GM23338 (cell line): ENCODE measurements at regions not wholly inside any gene's neighbourhood (a gene's known extent, or its start where the extent isn't known, plus 50 kb on each side); places are given as distances from the start of the nearest gene placed in this dataset.

Experiments
- ATAC-seq: fragments of 200-7000 bp; cut with Tn5 transposase; 3 replicates; pipeline ENCODE4 v1.9.1; 2020
- DNase-seq: peaks from one replicate; pipeline ENCODE4 v3.0.0-alpha.2; 2015; ENCODE audit warnings: low spot score
- H2AFZ ChIP-seq: fragments of 200-600 bp; sonication (generic); 2 replicates; pipeline ENCODE4 v1.8.0; 2016; ENCODE audit warnings: antibody characterized with exemption, mild to moderate bottlenecking, moderate library complexity
- H3F3A ChIP-seq: fragments of 200-600 bp; sonication (generic); replicated peaks from 2 replicates; pipeline ENCODE4 v1.8.0; 2017; ENCODE audit warnings: antibody characterized with exemption, mixed run types, low read depth
- H3K27ac ChIP-seq: fragments of 200-600 bp; sonication (generic); 2 replicates; pipeline ENCODE4 v1.6.1; 2016; ENCODE audit warnings: low read depth
- H3K27me3 ChIP-seq: fragments of 200-600 bp; sonication (generic); 2 replicates; pipeline ENCODE4 v1.8.0; 2016; ENCODE audit warnings: mild to moderate bottlenecking, mixed run types, moderate library complexity; ENCODE audit not compliant: insufficient read depth
- H3K36me3 ChIP-seq: fragments of 200-600 bp; sonication (generic); 2 replicates; pipeline ENCODE4 v1.8.0; 2016; ENCODE audit warnings: mild to moderate bottlenecking; ENCODE audit not compliant: insufficient read depth
- H3K4me1 ChIP-seq: fragments of 200-600 bp; sonication (generic); 2 replicates; pipeline ENCODE4 v1.8.0; 2016; ENCODE audit warnings: mild to moderate bottlenecking, moderate library complexity; ENCODE audit not compliant: insufficient read depth
- H3K4me2 ChIP-seq: fragments of 200-600 bp; sonication (generic); 2 replicates; pipeline ENCODE4 v1.7.1; 2017; ENCODE audit warnings: mixed run types
- H3K4me3 ChIP-seq: fragments of 200-600 bp; sonication (generic); 2 replicates; pipeline ENCODE4 v1.6.1; 2016; ENCODE audit warnings: mixed run types
- H3K79me2 ChIP-seq: fragments of 200-600 bp; sonication (generic); replicated peaks from 2 replicates; pipeline ENCODE4 v1.8.0; 2017; ENCODE audit warnings: mild to moderate bottlenecking; ENCODE audit not compliant: insufficient read depth
- H3K9me2 ChIP-seq: fragments of 200-600 bp; sonication (generic); 2 replicates; pipeline ENCODE4 v1.8.0; 2017; ENCODE audit not compliant: insufficient read depth
- H4K20me1 ChIP-seq: fragments of 200-600 bp; sonication (generic); replicated peaks from 2 replicates; pipeline ENCODE4 v1.8.0; 2017; ENCODE audit warnings: mild to moderate bottlenecking; ENCODE audit not compliant: insufficient read depth
- H3K27ac Mint-ChIP-seq: 2 replicates; pipeline ENCODE4 v1.8.0; 2020; ENCODE audit warnings: inconsistent platforms, mild to moderate bottlenecking, moderate library complexity, mixed read lengths
- H3K27me3 Mint-ChIP-seq: 3 replicates; pipeline ENCODE4 v1.8.0; 2022; ENCODE audit warnings: low read depth, mild to moderate bottlenecking, moderate library complexity, mixed read lengths, inconsistent platforms; ENCODE audit not compliant: insufficient read depth, poor library complexity
- H3K36me3 Mint-ChIP-seq: 3 replicates; pipeline ENCODE4 v1.8.0; 2021; ENCODE audit warnings: low read depth, mild to moderate bottlenecking, inconsistent platforms, moderate library complexity, mixed read lengths
- H3K4me1 Mint-ChIP-seq: 3 replicates; pipeline ENCODE4 v1.8.0; 2020; ENCODE audit warnings: mild to moderate bottlenecking, inconsistent platforms, mixed read lengths
- H3K4me3 Mint-ChIP-seq: 3 replicates; pipeline ENCODE4 v1.8.0; 2021; ENCODE audit warnings: moderate library complexity, mild to moderate bottlenecking, inconsistent platforms, mixed read lengths
- H3K9me3 Mint-ChIP-seq: 3 replicates; pipeline ENCODE4 v1.8.0; 2020; ENCODE audit warnings: moderate library complexity, mild to moderate bottlenecking, inconsistent platforms, mixed read lengths
- CREB1 ChIP-seq: fragments of 250-450 bp; sonication (Bioruptor Pico); IDR thresholded peaks from 2 replicates; pipeline ENCODE4 v1.5.0; 2020; ENCODE audit warnings: low read depth, mild to moderate bottlenecking, moderate library complexity
- EZH2 ChIP-seq: fragments of 200-600 bp; sonication (generic); IDR thresholded peaks from one replicate; pipeline ENCODE4 v1.8.0; 2017; ENCODE audit warnings: antibody characterized with exemption, mild to moderate bottlenecking, low read depth; ENCODE audit not compliant: unreplicated experiment
- EZH2phosphoT487 ChIP-seq: fragments of 200-600 bp; sonication (generic); IDR thresholded peaks from one replicate; pipeline ENCODE4 v1.8.1; 2018; ENCODE audit warnings: antibody characterized with exemption; ENCODE audit not compliant: unreplicated experiment
- JUNB ChIP-seq: IDR thresholded peaks from one replicate; pipeline ENCODE4 v1.6.1; 2016; ENCODE audit warnings: antibody characterized with exemption; ENCODE audit not compliant: unreplicated experiment
- NANOG ChIP-seq: IDR thresholded peaks from 2 replicates; pipeline ENCODE4 v1.6.1; 2016; ENCODE audit warnings: antibody characterized with exemption, borderline replicate concordance
- POLR2AphosphoS5 ChIP-seq: IDR thresholded peaks from 2 replicates; pipeline ENCODE4 v1.6.1; 2016; ENCODE audit warnings: antibody characterized with exemption, low read depth
- STAT1 ChIP-seq: IDR thresholded peaks from one replicate; pipeline ENCODE4 v1.6.1; 2016; ENCODE audit warnings: antibody characterized with exemption; ENCODE audit not compliant: unreplicated experiment
- ZNF114 ChIP-seq: fragments of 250-450 bp; sonication (Bioruptor Pico); IDR thresholded peaks from 2 replicates; pipeline ENCODE4 v1.5.0; 2020; ENCODE audit warnings: mild to moderate bottlenecking, moderate library complexity
- ZNF331 ChIP-seq: fragments of 250-450 bp; sonication (Bioruptor Pico); IDR thresholded peaks from 2 replicates; pipeline ENCODE4 v1.5.0; 2020; ENCODE audit warnings: low read depth, mild to moderate bottlenecking, moderate library complexity
- TF ChIP-seq, protein P1 (sequence below): IDR thresholded peaks from 2 replicates; pipeline ENCODE4 v1.6.1; 2016; ENCODE audit warnings: antibody characterized with exemption
- TF ChIP-seq, protein P2 (sequence below): fragments of 250-450 bp; sonication (Bioruptor Pico); IDR thresholded peaks from 2 replicates; pipeline ENCODE4 v1.5.0; 2020; ENCODE audit warnings: mild to moderate bottlenecking, moderate library complexity
- TF ChIP-seq, protein P3 (sequence below): IDR thresholded peaks from one replicate; pipeline ENCODE4 v1.6.1; 2018; ENCODE audit warnings: antibody characterized with exemption; ENCODE audit not compliant: unreplicated experiment
- TF ChIP-seq, protein P4 (sequence below), 2 experiments: fragments of 200-600 bp in 1 of 2; sonication (generic) in 1 of 2; conservative IDR thresholded peaks; 2 replicates each; pipeline versions ENCODE4 v1.5.1 to v1.6.1; 2016 to 2017; ENCODE audit warnings: antibody characterized with exemption in 2 of 2, low read depth in 2 of 2, mild to moderate bottlenecking in 2 of 2, moderate library complexity in 1 of 2

DNA sequence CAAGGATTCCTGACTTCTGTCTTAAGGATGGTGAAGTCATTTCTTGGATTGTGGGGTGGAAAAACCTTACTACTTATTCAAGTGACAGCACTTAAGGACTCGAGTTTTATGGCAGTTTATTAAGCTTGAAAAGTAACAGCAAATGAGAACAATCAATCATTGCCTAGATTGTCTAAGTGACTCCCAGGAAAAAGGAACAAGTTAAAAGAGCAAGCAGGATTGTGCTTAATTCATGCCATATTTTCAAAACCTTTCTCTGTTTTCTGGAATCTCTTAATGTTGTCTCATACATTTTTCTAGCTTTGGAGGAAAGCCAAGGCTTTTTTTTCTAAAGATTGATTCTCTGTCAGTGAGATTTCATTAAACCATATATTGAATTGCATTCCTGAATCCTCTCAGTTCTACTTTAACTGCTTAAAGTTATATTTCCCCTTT lies 236.2 kb upstream of the HTR2A start:
- H3K4me1 ChIP-seq = peaks cover 14% of the 10 kb centered on the region; the same call in 1 of the 2 replicates
- no peak overlapping the region for H3K27ac Mint-ChIP-seq
- H3K4me1 Mint-ChIP-seq = peaks cover 12% of the 10 kb centered on the region

More for the DNA sequence above, 236.2 kb upstream of the HTR2A start:
- Mint-ChIP-seq H3K36me3 (no peaks in the 10 kb centered on the region), H3K9me3 (no peaks in the 10 kb centered on the region), H3K27me3 (peaks cover 4% of the 10 kb centered on the region), H3K4me3 (no peak overlapping the region)
- H3F3A ChIP-seq = no peaks in the 10 kb centered on the region
- no peaks in the 10 kb centered on the region for H3K36me3 ChIP-seq
- H3K4me2 ChIP-seq = no peak overlapping the region
- TF ChIP-seq, protein P1, sequence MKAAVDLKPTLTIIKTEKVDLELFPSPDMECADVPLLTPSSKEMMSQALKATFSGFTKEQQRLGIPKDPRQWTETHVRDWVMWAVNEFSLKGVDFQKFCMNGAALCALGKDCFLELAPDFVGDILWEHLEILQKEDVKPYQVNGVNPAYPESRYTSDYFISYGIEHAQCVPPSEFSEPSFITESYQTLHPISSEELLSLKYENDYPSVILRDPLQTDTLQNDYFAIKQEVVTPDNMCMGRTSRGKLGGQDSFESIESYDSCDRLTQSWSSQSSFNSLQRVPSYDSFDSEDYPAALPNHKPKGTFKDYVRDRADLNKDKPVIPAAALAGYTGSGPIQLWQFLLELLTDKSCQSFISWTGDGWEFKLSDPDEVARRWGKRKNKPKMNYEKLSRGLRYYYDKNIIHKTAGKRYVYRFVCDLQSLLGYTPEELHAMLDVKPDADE = no peak
- TF ChIP-seq, protein P2, sequence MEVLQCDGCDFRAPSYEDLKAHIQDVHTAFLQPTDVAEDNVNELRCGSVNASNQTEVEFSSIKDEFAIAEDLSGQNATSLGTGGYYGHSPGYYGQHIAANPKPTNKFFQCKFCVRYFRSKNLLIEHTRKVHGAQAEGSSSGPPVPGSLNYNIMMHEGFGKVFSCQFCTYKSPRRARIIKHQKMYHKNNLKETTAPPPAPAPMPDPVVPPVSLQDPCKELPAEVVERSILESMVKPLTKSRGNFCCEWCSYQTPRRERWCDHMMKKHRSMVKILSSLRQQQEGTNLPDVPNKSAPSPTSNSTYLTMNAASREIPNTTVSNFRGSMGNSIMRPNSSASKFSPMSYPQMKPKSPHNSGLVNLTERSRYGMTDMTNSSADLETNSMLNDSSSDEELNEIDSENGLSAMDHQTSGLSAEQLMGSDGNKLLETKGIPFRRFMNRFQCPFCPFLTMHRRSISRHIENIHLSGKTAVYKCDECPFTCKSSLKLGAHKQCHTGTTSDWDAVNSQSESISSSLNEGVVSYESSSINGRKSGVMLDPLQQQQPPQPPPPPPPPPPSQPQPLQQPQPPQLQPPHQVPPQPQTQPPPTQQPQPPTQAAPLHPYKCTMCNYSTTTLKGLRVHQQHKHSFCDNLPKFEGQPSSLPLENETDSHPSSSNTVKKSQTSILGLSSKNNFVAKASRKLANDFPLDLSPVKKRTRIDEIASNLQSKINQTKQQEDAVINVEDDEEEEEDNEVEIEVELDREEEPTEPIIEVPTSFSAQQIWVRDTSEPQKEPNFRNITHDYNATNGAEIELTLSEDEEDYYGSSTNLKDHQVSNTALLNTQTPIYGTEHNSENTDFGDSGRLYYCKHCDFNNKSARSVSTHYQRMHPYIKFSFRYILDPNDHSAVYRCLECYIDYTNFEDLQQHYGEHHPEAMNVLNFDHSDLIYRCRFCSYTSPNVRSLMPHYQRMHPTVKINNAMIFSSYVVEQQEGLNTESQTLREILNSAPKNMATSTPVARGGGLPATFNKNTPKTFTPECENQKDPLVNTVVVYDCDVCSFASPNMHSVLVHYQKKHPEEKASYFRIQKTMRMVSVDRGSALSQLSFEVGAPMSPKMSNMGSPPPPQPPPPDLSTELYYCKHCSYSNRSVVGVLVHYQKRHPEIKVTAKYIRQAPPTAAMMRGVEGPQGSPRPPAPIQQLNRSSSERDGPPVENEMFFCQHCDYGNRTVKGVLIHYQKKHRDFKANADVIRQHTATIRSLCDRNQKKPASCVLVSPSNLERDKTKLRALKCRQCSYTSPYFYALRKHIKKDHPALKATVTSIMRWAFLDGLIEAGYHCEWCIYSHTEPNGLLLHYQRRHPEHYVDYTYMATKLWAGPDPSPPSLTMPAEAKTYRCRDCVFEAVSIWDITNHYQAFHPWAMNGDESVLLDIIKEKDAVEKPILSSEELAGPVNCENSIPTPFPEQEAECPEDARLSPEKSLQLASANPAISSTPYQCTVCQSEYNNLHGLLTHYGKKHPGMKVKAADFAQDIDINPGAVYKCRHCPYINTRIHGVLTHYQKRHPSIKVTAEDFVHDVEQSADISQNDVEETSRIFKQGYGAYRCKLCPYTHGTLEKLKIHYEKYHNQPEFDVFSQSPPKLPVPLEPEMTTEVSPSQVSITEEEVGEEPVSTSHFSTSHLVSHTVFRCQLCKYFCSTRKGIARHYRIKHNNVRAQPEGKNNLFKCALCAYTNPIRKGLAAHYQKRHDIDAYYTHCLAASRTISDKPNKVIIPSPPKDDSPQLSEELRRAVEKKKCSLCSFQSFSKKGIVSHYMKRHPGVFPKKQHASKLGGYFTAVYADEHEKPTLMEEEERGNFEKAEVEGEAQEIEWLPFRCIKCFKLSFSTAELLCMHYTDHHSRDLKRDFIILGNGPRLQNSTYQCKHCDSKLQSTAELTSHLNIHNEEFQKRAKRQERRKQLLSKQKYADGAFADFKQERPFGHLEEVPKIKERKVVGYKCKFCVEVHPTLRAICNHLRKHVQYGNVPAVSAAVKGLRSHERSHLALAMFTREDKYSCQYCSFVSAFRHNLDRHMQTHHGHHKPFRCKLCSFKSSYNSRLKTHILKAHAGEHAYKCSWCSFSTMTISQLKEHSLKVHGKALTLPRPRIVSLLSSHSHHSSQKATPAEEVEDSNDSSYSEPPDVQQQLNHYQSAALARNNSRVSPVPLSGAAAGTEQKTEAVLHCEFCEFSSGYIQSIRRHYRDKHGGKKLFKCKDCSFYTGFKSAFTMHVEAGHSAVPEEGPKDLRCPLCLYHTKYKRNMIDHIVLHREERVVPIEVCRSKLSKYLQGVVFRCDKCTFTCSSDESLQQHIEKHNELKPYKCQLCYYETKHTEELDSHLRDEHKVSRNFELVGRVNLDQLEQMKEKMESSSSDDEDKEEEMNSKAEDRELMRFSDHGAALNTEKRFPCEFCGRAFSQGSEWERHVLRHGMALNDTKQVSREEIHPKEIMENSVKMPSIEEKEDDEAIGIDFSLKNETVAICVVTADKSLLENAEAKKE (CRISPR knock-in tag) = no peak
- TF ChIP-seq ZNF114 (CRISPR knock-in tag) (no peak), CREB1 (no peak), STAT1 (no peak), EZH2phosphoT487 (no peak), POLR2AphosphoS5 (no peak), JUNB (no peak), EZH2 (no peak), NANOG (no peak), ZNF331 (CRISPR knock-in tag) (no peak)
- TF ChIP-seq, protein P3, sequence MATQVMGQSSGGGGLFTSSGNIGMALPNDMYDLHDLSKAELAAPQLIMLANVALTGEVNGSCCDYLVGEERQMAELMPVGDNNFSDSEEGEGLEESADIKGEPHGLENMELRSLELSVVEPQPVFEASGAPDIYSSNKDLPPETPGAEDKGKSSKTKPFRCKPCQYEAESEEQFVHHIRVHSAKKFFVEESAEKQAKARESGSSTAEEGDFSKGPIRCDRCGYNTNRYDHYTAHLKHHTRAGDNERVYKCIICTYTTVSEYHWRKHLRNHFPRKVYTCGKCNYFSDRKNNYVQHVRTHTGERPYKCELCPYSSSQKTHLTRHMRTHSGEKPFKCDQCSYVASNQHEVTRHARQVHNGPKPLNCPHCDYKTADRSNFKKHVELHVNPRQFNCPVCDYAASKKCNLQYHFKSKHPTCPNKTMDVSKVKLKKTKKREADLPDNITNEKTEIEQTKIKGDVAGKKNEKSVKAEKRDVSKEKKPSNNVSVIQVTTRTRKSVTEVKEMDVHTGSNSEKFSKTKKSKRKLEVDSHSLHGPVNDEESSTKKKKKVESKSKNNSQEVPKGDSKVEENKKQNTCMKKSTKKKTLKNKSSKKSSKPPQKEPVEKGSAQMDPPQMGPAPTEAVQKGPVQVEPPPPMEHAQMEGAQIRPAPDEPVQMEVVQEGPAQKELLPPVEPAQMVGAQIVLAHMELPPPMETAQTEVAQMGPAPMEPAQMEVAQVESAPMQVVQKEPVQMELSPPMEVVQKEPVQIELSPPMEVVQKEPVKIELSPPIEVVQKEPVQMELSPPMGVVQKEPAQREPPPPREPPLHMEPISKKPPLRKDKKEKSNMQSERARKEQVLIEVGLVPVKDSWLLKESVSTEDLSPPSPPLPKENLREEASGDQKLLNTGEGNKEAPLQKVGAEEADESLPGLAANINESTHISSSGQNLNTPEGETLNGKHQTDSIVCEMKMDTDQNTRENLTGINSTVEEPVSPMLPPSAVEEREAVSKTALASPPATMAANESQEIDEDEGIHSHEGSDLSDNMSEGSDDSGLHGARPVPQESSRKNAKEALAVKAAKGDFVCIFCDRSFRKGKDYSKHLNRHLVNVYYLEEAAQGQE = no peak
- TF ChIP-seq, protein P4, sequence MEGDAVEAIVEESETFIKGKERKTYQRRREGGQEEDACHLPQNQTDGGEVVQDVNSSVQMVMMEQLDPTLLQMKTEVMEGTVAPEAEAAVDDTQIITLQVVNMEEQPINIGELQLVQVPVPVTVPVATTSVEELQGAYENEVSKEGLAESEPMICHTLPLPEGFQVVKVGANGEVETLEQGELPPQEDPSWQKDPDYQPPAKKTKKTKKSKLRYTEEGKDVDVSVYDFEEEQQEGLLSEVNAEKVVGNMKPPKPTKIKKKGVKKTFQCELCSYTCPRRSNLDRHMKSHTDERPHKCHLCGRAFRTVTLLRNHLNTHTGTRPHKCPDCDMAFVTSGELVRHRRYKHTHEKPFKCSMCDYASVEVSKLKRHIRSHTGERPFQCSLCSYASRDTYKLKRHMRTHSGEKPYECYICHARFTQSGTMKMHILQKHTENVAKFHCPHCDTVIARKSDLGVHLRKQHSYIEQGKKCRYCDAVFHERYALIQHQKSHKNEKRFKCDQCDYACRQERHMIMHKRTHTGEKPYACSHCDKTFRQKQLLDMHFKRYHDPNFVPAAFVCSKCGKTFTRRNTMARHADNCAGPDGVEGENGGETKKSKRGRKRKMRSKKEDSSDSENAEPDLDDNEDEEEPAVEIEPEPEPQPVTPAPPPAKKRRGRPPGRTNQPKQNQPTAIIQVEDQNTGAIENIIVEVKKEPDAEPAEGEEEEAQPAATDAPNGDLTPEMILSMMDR (conservative IDR thresholded peaks at IDR 0.05; ENCODE audit: low read depth in 2 of 2) = no peak
- H3K27ac ChIP-seq = no peak overlapping the region
- peak overlapping the region; percentile 79; the same call in 1 of the 2 replicates for H2AFZ ChIP-seq
- DNase-seq (no peak), ATAC-seq (no peak)
- H4K20me1 ChIP-seq = no peaks in the 10 kb centered on the region
- H3K79me2 ChIP-seq = no peaks in the 10 kb centered on the region
- H3K9me2 ChIP-seq = no peaks in the 10 kb centered on the region; the same call in 1 of the 2 replicates
- no peak overlapping the region for H3K4me3 ChIP-seq
- no peaks in the 10 kb centered on the region for H3K27me3 ChIP-seq
